ENCODE measurements at regions not wholly inside any gene's neighbourhood (a gene's known extent, or its start where the extent isn't known, plus 50 kb on each side); places are given as distances from the start of the nearest gene placed in this dataset.

GRCh38 chr7:24405002-24405401, 121.0 kb downstream of the NPY start:
- ATAC-seq (no peak), DNase-seq (no peak)
- Histone ChIP-seq H3K9me3 (ENCODE audit: low read length) (no peaks in the 10 kb centered on the region), H3K9me2 (replicated peaks; ENCODE audit: low read length) (no peaks in the 10 kb centered on the region), H3K27ac (ENCODE audit: low read length) (no peak overlapping the region), H4K20me1 (ENCODE audit: low read length) (no peaks in the 10 kb centered on the region), H3K4me3 (ENCODE audit: low read length) (no peak overlapping the region), H3F3A (ENCODE audit: low read length, unreplicated experiment) (no peaks in the 10 kb centered on the region), H3K27me3 (ENCODE audit: low read length) (peaks cover 34% of the 10 kb centered on the region), H3K4me1 (ENCODE audit: insufficient read depth, low read length) (0 out of 2 replicates have a peak, but pooled peaks cover 5% of the 10 kb centered on the region), H2AFZ (ENCODE audit: low read length) (no peak overlapping the region), H3K9ac (ENCODE audit: low read length) (no peak overlapping the region), H3K36me3 (ENCODE audit: low read depth, low read length) (no peaks in the 10 kb centered on the region), H3K79me2 (ENCODE audit: low read length) (no peaks in the 10 kb centered on the region), H3K4me2 (ENCODE audit: low read length) (no peak overlapping the region)
- TF ChIP-seq EZH2phosphoT487 (IDR thresholded peaks at IDR 0.05; ENCODE audit: borderline replicate concordance, low read length), result no peak
- no peak for TF ChIP-seq CTCF (conservative IDR thresholded peaks at IDR 0.05; ENCODE audit: low read depth, low read length)
- TF ChIP-seq EZH2 (IDR thresholded peaks at IDR 0.05; ENCODE audit: low read length, unreplicated experiment), result no peak
- intact Hi-C loops (cut with micrococcal nuclease), result no loop called here
- ChIA-PET CTCF (no interaction called here), POLR2A (ENCODE audit: unreplicated experiment) (no interaction called here)
- no TSS peak for BruUV-seq (replicated peaks)

GRCh38 chr7:24406053-24406788, 122.2 kb downstream of the NPY start:
- DNase-seq (no peak), ATAC-seq (no peak)
- no peaks in the 10 kb centered on the region for H3K9me3 ChIP-seq (ENCODE audit: low read length)
- no peak overlapping the region for H2AFZ ChIP-seq (ENCODE audit: low read length)
- ChIA-PET CTCF (no interaction called here), POLR2A (ENCODE audit: unreplicated experiment) (no interaction called here)
- H3K79me2 ChIP-seq (ENCODE audit: low read length), result no peaks in the 10 kb centered on the region
- no peaks in the 10 kb centered on the region for H3F3A ChIP-seq (ENCODE audit: low read length, unreplicated experiment)
- BruUV-seq (replicated peaks), result no TSS peak
- no peak overlapping the region for H3K4me3 ChIP-seq (ENCODE audit: low read length)
- no peak overlapping the region for H3K27ac ChIP-seq (ENCODE audit: low read length)
- H3K9me2 ChIP-seq (replicated peaks; ENCODE audit: low read length), result no peaks in the 10 kb centered on the region
- intact Hi-C loops (cut with micrococcal nuclease), result no loop called here
- H3K4me2 ChIP-seq (ENCODE audit: low read length), result no peak overlapping the region
- H3K9ac ChIP-seq (ENCODE audit: low read length), result no peak overlapping the region
- no peak for TF ChIP-seq EZH2phosphoT487 (IDR thresholded peaks at IDR 0.05; ENCODE audit: borderline replicate concordance, low read length)
- no peak for TF ChIP-seq EZH2 (IDR thresholded peaks at IDR 0.05; ENCODE audit: low read length, unreplicated experiment)
- TF ChIP-seq CTCF (conservative IDR thresholded peaks at IDR 0.05; ENCODE audit: low read depth, low read length), result no peak
- H3K27me3 ChIP-seq (ENCODE audit: low read length), result peaks cover 39% of the 10 kb centered on the region
- no peaks in the 10 kb centered on the region for H3K36me3 ChIP-seq (ENCODE audit: low read depth, low read length)
- no peaks in the 10 kb centered on the region for H4K20me1 ChIP-seq (ENCODE audit: low read length)
- H3K4me1 ChIP-seq (ENCODE audit: insufficient read depth, low read length), result 0 out of 2 replicates have a peak, but pooled peaks cover 5% of the 10 kb centered on the region

GRCh38 chr7:24406789-24407299, 122.9 kb downstream of the NPY start:
- Histone ChIP-seq H3K27me3 (ENCODE audit: low read length) (peaks cover 39% of the 10 kb centered on the region), H4K20me1 (ENCODE audit: low read length) (no peaks in the 10 kb centered on the region), H3K9ac (ENCODE audit: low read length) (no peak overlapping the region), H3K9me3 (ENCODE audit: low read length) (no peaks in the 10 kb centered on the region), H3K4me1 (ENCODE audit: insufficient read depth, low read length) (0 out of 2 replicates have a peak, but pooled peaks cover 5% of the 10 kb centered on the region), H3K36me3 (ENCODE audit: low read depth, low read length) (no peaks in the 10 kb centered on the region), H3F3A (ENCODE audit: low read length, unreplicated experiment) (no peaks in the 10 kb centered on the region), H2AFZ (ENCODE audit: low read length) (no peak overlapping the region), H3K4me3 (ENCODE audit: low read length) (no peak overlapping the region), H3K4me2 (ENCODE audit: low read length) (no peak overlapping the region), H3K79me2 (ENCODE audit: low read length) (no peaks in the 10 kb centered on the region), H3K9me2 (replicated peaks; ENCODE audit: low read length) (no peaks in the 10 kb centered on the region), H3K27ac (ENCODE audit: low read length) (no peak overlapping the region)
- ATAC-seq (no peak), DNase-seq (no peak)
- no peak for TF ChIP-seq EZH2 (IDR thresholded peaks at IDR 0.05; ENCODE audit: low read length, unreplicated experiment)
- no peak for TF ChIP-seq CTCF (conservative IDR thresholded peaks at IDR 0.05; ENCODE audit: low read depth, low read length)
- TF ChIP-seq EZH2phosphoT487 (IDR thresholded peaks at IDR 0.05; ENCODE audit: borderline replicate concordance, low read length), result no peak
- no TSS peak for BruUV-seq (replicated peaks)
- intact Hi-C loops (cut with micrococcal nuclease), result no loop called here
- POLR2A ChIA-PET (ENCODE audit: unreplicated experiment), result no interaction called here
- CTCF ChIA-PET, result no interaction called here

Measured in PC-3 (cell line).